Activated T-helper 17 cell treated with anti-CD3 and anti-CD28 coated beads, Interleukin-2, amount 50 U/mL, for 72 hours (primary cell): ENCODE measurements at regions not wholly inside any gene's neighbourhood (a gene's known extent, or its start where the extent isn't known, plus 50 kb on each side); places are given as distances from the start of the nearest gene placed in this dataset.

Experiments
- ATAC-seq: fragments of 150-1000 bp; cut with Tn5 transposase; replicated peaks from 2 replicates; pipeline ENCODE4 v1.10.0; 2021; ENCODE audit warnings: mild to moderate bottlenecking, moderate library complexity
- H3K27ac Mint-ChIP-seq: one replicate; pipeline ENCODE4 v1.8.0; 2022; ENCODE audit warnings: mixed read lengths
- H3K27me3 Mint-ChIP-seq: one replicate; pipeline ENCODE4 v1.8.0; 2022; ENCODE audit warnings: mixed read lengths
- H3K36me3 Mint-ChIP-seq: one replicate; pipeline ENCODE4 v1.8.0; 2022; ENCODE audit warnings: low read depth, mild to moderate bottlenecking, mixed read lengths
- H3K4me1 Mint-ChIP-seq: one replicate; pipeline ENCODE4 v1.8.0; 2022; ENCODE audit warnings: mixed read lengths
- H3K4me3 Mint-ChIP-seq: one replicate; pipeline ENCODE4 v1.8.0; 2022; ENCODE audit warnings: mild to moderate bottlenecking, mixed read lengths
- H3K9me3 Mint-ChIP-seq: one replicate; pipeline ENCODE4 v1.8.0; 2022; ENCODE audit warnings: mixed read lengths

GRCh38 chr14:71372411-71372838 lies 465.2 kb downstream of the PCNX1 start:
- Mint-ChIP-seq H3K27me3 (no peaks in the 10 kb centered on the region), H3K27ac (peak overlapping the region; percentile 70), H3K4me3 (peak overlapping the region; percentile 49), H3K4me1 (peaks cover 13% of the 10 kb centered on the region), H3K36me3 (no peaks in the 10 kb centered on the region), H3K9me3 (peaks cover 3% of the 10 kb centered on the region)
- ATAC-seq = no peak

DNA sequence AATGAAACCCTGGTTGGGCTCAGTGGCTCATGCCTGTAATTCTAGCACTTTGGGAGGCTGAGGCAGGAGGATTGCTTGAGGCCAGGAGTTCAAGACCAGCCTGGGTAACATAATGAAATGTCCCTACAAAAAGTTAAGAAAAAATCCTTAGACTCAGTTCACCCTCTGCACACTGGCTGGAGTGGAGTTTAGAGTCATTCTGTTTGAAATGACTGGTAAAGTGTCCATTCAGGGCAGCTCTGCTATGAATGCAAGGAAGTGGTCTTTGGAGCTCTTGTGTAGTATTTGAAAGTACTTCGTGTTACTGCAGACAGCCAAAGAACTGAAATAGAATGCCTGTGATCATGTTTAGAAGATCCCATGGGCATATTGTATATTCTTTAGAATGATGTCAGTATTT lies 466.5 kb downstream of the PCNX1 start:
- ATAC-seq = no peak
- peaks cover 24% of the 10 kb centered on the region for H3K4me1 Mint-ChIP-seq
- H3K4me3 Mint-ChIP-seq = no peak overlapping the region
- peak overlapping the region; percentile 62 for H3K27ac Mint-ChIP-seq
- peaks cover 8% of the 10 kb centered on the region for H3K9me3 Mint-ChIP-seq
- no peaks in the 10 kb centered on the region for H3K36me3 Mint-ChIP-seq
- H3K27me3 Mint-ChIP-seq = no peaks in the 10 kb centered on the region

GRCh38 chr14:71374989-71375388 lies 467.7 kb downstream of the PCNX1 start:
- peaks cover 24% of the 10 kb centered on the region for H3K4me1 Mint-ChIP-seq
- H3K9me3 Mint-ChIP-seq = peaks cover 8% of the 10 kb centered on the region
- H3K4me3 Mint-ChIP-seq = no peak overlapping the region
- ATAC-seq = no peak
- H3K27ac Mint-ChIP-seq = no peak overlapping the region
- no peaks in the 10 kb centered on the region for H3K36me3 Mint-ChIP-seq
- no peaks in the 10 kb centered on the region for H3K27me3 Mint-ChIP-seq

DNA sequence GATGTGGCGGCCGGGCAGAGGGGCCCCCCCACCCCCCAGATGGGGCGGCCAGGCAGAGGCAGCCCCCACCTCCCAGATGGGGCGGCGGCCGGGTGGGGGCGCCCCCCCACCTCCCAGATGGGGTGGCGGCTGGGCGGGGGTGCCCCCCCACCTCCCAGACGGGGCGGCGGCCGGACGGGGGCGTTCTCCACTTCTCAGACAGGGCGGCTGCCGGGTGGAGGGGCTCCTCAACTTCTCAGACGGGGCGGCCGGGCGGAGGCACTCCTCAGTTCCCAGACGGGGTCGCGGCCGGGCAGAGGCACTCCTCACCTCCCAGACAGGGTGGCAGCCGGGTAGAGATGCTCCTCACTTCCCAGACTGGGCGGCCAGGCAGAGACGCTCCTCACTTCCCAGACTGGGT lies 469.8 kb downstream of the PCNX1 start:
- no peak for ATAC-seq
- Mint-ChIP-seq H3K27ac (no peak overlapping the region), H3K36me3 (no peaks in the 10 kb centered on the region), H3K27me3 (no peaks in the 10 kb centered on the region), H3K4me3 (no peak overlapping the region), H3K4me1 (peaks cover 17% of the 10 kb centered on the region), H3K9me3 (peaks cover 8% of the 10 kb centered on the region)

DNA sequence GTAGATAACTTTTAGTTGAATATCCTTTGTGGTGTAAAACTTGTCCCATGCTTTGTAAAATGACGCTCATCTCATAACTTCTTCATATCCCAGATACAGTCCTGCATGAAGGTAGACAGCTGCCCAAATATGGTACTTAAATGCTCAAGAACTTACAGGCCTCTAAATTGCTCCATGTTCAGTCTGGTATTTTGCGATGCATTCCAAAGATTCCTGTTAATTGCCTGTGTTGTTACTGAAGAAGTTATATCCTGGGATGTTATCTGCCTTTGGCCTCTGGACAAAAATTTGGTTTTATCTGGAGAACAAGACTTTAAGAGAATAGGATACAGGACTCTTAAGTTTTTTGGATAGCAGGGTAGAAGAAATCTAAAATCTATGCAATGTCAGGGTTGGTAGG lies 473.0 kb downstream of the PCNX1 start:
- Mint-ChIP-seq H3K36me3 (no peaks in the 10 kb centered on the region), H3K27me3 (no peaks in the 10 kb centered on the region), H3K4me3 (no peak overlapping the region), H3K9me3 (peaks cover 8% of the 10 kb centered on the region), H3K4me1 (peaks cover 17% of the 10 kb centered on the region), H3K27ac (no peak overlapping the region)
- ATAC-seq = no peak

- no peaks in the 10 kb centered on the region for H3K36me3 Mint-ChIP-seq
- H3K4me3 Mint-ChIP-seq = no peak overlapping the region
- ATAC-seq = no peak
- no peaks in the 10 kb centered on the region for H3K27me3 Mint-ChIP-seq
- no peak overlapping the region for H3K27ac Mint-ChIP-seq
- peaks cover 5% of the 10 kb centered on the region for H3K9me3 Mint-ChIP-seq
- H3K4me1 Mint-ChIP-seq = peaks cover 17% of the 10 kb centered on the region
Observed at GRCh38 chr14:71381814-71382213, 474.6 kb downstream of the PCNX1 start.

DNA sequence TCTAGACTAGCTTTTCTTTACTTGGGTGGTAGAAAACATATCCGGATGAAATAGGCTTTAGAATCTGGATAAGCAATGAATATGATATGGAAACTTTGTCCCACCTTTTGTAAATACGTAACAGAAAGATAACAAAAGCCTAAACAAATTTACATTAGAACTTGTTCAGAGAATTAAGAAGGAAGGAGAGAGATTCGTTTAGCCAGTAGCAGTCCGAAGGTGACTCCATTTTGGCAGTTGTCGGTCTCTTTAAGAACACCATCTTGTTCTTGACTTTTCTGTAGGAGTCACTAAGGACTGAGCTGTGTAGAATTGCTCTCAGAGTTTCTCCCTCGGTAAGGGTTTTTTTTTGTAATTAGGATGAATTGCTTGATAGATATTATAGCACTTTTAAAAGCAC lies 475.1 kb downstream of the PCNX1 start:
- Mint-ChIP-seq H3K4me1 (peaks cover 17% of the 10 kb centered on the region), H3K9me3 (peaks cover 5% of the 10 kb centered on the region), H3K4me3 (no peak overlapping the region), H3K27ac (no peak overlapping the region), H3K27me3 (no peaks in the 10 kb centered on the region), H3K36me3 (no peaks in the 10 kb centered on the region)
- no peak for ATAC-seq

DNA sequence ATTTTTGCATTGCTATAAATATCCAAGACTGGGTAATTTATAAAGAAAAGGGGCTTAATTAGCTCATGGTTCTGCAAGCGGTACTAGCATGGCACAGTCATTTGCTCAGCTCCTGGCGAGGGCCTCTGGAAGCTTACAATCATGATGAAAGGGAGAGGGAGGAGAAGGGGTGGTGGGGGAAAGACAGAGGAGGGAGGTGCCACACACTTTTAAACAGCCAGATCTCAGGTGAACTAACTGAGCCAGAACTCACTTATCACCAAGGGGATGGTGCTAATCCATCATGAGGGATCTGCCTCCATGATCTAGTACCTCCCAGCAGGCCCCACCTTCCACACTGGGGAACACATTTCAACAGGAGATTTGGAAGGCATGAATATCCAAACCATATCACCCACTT lies 476.3 kb downstream of the PCNX1 start:
- Mint-ChIP-seq H3K27ac (no peak overlapping the region), H3K4me1 (peaks cover 8% of the 10 kb centered on the region), H3K36me3 (no peaks in the 10 kb centered on the region), H3K27me3 (no peaks in the 10 kb centered on the region), H3K4me3 (no peak overlapping the region), H3K9me3 (no peaks in the 10 kb centered on the region)
- no peak for ATAC-seq

- H3K36me3 Mint-ChIP-seq = no peaks in the 10 kb centered on the region
Observed at GRCh38 chr14:71384007-71384845, 477.0 kb downstream of the PCNX1 start.

GRCh38 chr14:71387753-71388152 lies 480.5 kb downstream of the PCNX1 start:
- Mint-ChIP-seq H3K4me3 (no peak overlapping the region), H3K9me3 (no peaks in the 10 kb centered on the region), H3K36me3 (no peaks in the 10 kb centered on the region), H3K4me1 (peaks cover 2% of the 10 kb centered on the region), H3K27ac (no peak overlapping the region), H3K27me3 (no peaks in the 10 kb centered on the region)
- no peak for ATAC-seq

More at GRCh38 chr14:71384007-71384845, 477.0 kb downstream of the PCNX1 start:
- Mint-ChIP-seq H3K9me3 (no peaks in the 10 kb centered on the region), H3K27ac (no peak overlapping the region), H3K4me3 (no peak overlapping the region), H3K27me3 (no peaks in the 10 kb centered on the region), H3K4me1 (peaks cover 5% of the 10 kb centered on the region)
- no peak for ATAC-seq

- Mint-ChIP-seq H3K4me3 (no peak overlapping the region), H3K27me3 (no peaks in the 10 kb centered on the region), H3K9me3 (no peaks in the 10 kb centered on the region), H3K36me3 (no peaks in the 10 kb centered on the region), H3K4me1 (no peaks in the 10 kb centered on the region), H3K27ac (no peak overlapping the region)
- no peak for ATAC-seq
Observed at GRCh38 chr14:71388336-71388735, 481.1 kb downstream of the PCNX1 start.

DNA sequence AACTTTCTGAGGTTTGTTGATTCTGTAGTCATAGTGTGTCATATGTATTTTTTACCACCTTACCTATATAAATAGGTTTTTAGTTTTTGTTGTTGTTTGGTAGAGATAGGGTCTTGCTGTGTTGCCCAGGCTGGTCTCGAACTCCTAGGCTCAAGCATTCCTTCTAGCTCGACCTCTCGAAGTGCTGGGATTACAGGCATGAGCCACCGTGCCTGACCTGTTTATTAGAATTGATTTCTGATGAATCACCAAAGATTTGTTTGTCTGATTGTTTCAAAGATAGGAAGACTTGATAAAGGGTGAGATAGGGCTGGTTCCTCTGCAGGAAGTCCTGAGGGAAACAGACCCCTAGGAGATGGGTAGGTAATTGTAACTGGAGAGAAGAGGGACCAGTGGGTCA lies 481.6 kb downstream of the PCNX1 start:
- Mint-ChIP-seq H3K27me3 (no peaks in the 10 kb centered on the region), H3K4me1 (no peaks in the 10 kb centered on the region), H3K27ac (peak overlapping the region; percentile 11), H3K9me3 (no peaks in the 10 kb centered on the region), H3K4me3 (no peak overlapping the region), H3K36me3 (no peaks in the 10 kb centered on the region)
- no peak for ATAC-seq

- Mint-ChIP-seq H3K36me3 (no peaks in the 10 kb centered on the region), H3K27me3 (no peaks in the 10 kb centered on the region), H3K9me3 (no peaks in the 10 kb centered on the region), H3K27ac (no peak overlapping the region), H3K4me1 (peaks cover 10% of the 10 kb centered on the region), H3K4me3 (no peak overlapping the region)
- no peak for ATAC-seq
Observed at GRCh38 chr14:71394386-71394785, 487.1 kb downstream of the PCNX1 start.

DNA sequence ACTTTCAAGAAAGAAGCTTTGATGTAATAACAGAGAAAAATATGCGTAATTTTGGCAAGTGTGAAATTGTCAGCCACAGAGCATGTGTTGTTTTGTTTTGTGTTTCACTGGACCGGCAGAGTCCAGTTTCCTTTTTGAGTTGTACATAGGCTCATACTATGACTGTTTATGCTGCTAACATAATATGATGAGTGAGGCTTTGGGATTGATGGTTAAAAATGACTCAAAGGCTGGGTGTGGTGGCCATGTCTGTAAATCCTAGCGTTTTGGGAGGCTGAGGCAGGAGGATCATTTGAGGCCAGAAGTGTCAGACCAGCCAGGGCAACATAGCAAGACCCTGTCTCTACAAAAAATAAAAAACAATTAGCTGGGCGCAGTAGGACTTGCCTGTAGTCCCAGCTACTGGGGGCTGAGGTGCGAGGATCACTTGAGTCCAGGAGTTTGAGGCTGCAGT lies 487.9 kb downstream of the PCNX1 start:
- Mint-ChIP-seq H3K4me1 (peaks cover 11% of the 10 kb centered on the region), H3K4me3 (no peak overlapping the region), H3K36me3 (no peaks in the 10 kb centered on the region), H3K27me3 (no peaks in the 10 kb centered on the region), H3K27ac (peak overlapping the region; percentile 72), H3K9me3 (no peaks in the 10 kb centered on the region)
- peak; percentile 64 for ATAC-seq

GRCh38 chr14:71395636-71396035 lies 488.4 kb downstream of the PCNX1 start:
- H3K36me3 Mint-ChIP-seq = no peaks in the 10 kb centered on the region
- no peaks in the 10 kb centered on the region for H3K9me3 Mint-ChIP-seq
- peak overlapping the region; percentile 72 for H3K27ac Mint-ChIP-seq
- H3K27me3 Mint-ChIP-seq = no peaks in the 10 kb centered on the region
- H3K4me3 Mint-ChIP-seq = no peak overlapping the region
- peaks cover 16% of the 10 kb centered on the region for H3K4me1 Mint-ChIP-seq
- ATAC-seq = no peak
